Loucy (cell line): ENCODE measurements at regions not wholly inside any gene's neighbourhood (a gene's known extent, or its start where the extent isn't known, plus 50 kb on each side); places are given as distances from the start of the nearest gene placed in this dataset.

ENCODE experiments used
- CTCF ChIP-seq: fragments of 200-600 bp; sonication (generic); conservative IDR thresholded peaks from 2 replicates; pipeline ENCODE4 v1.5.1; 2014; ENCODE audit warnings: mild to moderate bottlenecking, antibody characterized with exemption, low read length
- EZH2phosphoT487 ChIP-seq: fragments of 200-600 bp; IDR thresholded peaks from 2 replicates; pipeline ENCODE4 v1.6.1; 2018; ENCODE audit warnings: antibody characterized with exemption, mild to moderate bottlenecking, moderate library complexity, borderline replicate concordance

- TF ChIP-seq CTCF: no peak
- no peak for TF ChIP-seq EZH2phosphoT487
Measured at GRCh38 chr10:21352886-21353285, 172.6 kb downstream of the SKIDA1 start.
